ENCODE measurements at regions not wholly inside any gene's neighbourhood (a gene's known extent, or its start where the extent isn't known, plus 50 kb on each side); places are given as distances from the start of the nearest gene placed in this dataset.

GRCh38 chr11:112464949-112465348 is 204.3 kb upstream of the PLET1 start:
- Histone ChIP-seq H2AFZ (ENCODE audit: low read depth) (no peak overlapping the region), H3K27me3 (ENCODE audit: insufficient read depth, low read depth) (no peaks in the 10 kb centered on the region), H4K20me1 (ENCODE audit: insufficient read depth) (no peaks in the 10 kb centered on the region), H3K4me1 (ENCODE audit: low read depth, poor library complexity, severe bottlenecking) (no peaks in the 10 kb centered on the region), H3K4me3 (IDR thresholded peaks at IDR 0.05; ENCODE audit: insufficient read depth, low read depth, low read length) (no peak overlapping the region), H3K79me2 (ENCODE audit: insufficient read depth, low read depth) (no peaks in the 10 kb centered on the region), H3K9ac (no peak overlapping the region), H3K4me2 (no peak overlapping the region), H3K27ac (no peak overlapping the region), H3K36me3 (ENCODE audit: insufficient read depth) (no peaks in the 10 kb centered on the region)
- no peak for TF ChIP-seq CTCF (conservative IDR thresholded peaks at IDR 0.05; ENCODE audit: low read depth, low read length)

DNA sequence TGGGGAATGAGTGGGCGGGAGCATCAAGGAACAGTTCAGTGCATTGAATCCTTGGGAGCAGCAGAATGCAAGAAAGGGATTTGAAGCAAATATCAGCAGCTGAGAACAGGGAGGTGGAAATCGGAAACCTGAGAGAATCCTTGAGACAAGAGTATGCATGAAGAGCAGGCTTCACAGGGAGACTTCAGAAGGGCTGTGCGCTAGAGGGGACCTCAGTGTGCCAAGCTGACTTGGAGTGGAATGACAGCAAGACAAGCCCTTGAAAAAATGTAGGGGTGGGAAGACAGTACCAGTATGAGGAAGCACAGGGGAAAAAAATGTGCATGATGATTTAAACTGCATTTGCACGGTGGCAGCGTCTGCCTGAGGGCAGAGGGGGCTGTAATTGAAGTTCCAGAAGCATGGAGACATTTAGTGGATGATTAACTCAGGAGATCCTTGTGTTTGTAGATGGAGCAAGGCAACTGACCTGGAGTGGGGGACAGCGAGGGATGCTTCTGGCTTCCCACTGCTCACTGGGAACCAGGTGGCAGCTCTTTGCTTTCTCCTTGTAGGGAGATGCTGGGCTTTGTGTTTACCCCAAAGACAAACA is 204.9 kb upstream of the PLET1 start:
- Histone ChIP-seq H3K27ac (no peak overlapping the region), H3K4me2 (no peak overlapping the region), H2AFZ (ENCODE audit: low read depth) (no peak overlapping the region), H3K9ac (no peak overlapping the region), H4K20me1 (ENCODE audit: insufficient read depth) (no peaks in the 10 kb centered on the region), H3K4me1 (ENCODE audit: low read depth, poor library complexity, severe bottlenecking) (no peaks in the 10 kb centered on the region), H3K79me2 (ENCODE audit: insufficient read depth, low read depth) (no peaks in the 10 kb centered on the region), H3K4me3 (IDR thresholded peaks at IDR 0.05; ENCODE audit: insufficient read depth, low read depth, low read length) (no peak overlapping the region), H3K27me3 (ENCODE audit: insufficient read depth, low read depth) (no peaks in the 10 kb centered on the region), H3K36me3 (ENCODE audit: insufficient read depth) (no peaks in the 10 kb centered on the region)
- no peak for TF ChIP-seq CTCF (conservative IDR thresholded peaks at IDR 0.05; ENCODE audit: low read depth, low read length)

GRCh38 chr11:112467721-112468120 is 207.1 kb upstream of the PLET1 start:
- Histone ChIP-seq H3K4me1 (ENCODE audit: low read depth, poor library complexity, severe bottlenecking) (no peaks in the 10 kb centered on the region), H3K27me3 (ENCODE audit: insufficient read depth, low read depth) (no peaks in the 10 kb centered on the region), H4K20me1 (ENCODE audit: insufficient read depth) (no peaks in the 10 kb centered on the region), H3K9ac (no peak overlapping the region), H3K36me3 (ENCODE audit: insufficient read depth) (no peaks in the 10 kb centered on the region), H3K27ac (no peak overlapping the region), H3K4me3 (IDR thresholded peaks at IDR 0.05; ENCODE audit: insufficient read depth, low read depth, low read length) (no peak overlapping the region), H3K79me2 (ENCODE audit: insufficient read depth, low read depth) (no peaks in the 10 kb centered on the region), H3K4me2 (no peak overlapping the region), H2AFZ (ENCODE audit: low read depth) (no peak overlapping the region)
- TF ChIP-seq CTCF (conservative IDR thresholded peaks at IDR 0.05; ENCODE audit: low read depth, low read length) = no peak

DNA sequence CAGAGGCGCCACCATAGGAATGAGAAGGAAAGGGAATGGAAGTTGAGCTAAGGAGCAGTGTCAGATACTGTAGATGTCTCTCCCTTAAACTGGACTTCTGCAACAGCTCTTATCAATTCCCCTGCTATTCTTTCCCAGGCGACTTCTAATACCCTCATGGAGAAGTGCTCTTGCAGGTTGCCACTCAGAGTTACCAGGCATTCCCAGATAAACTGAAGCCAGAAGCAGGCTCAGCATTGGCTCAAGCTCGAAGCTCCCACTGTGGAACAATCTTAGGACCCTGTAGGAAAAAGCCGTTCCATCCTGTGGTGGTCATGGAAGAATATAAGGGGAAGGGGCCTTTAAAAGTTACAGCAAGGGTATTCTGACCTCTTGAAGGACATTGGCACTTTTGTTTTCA is 208.7 kb upstream of the PLET1 start:
- H3K27me3 ChIP-seq (ENCODE audit: insufficient read depth, low read depth) = no peaks in the 10 kb centered on the region
- no peak overlapping the region for H3K9ac ChIP-seq
- TF ChIP-seq CTCF (conservative IDR thresholded peaks at IDR 0.05; ENCODE audit: low read depth, low read length) = no peak
- H3K36me3 ChIP-seq (ENCODE audit: insufficient read depth) = no peaks in the 10 kb centered on the region
- H3K79me2 ChIP-seq (ENCODE audit: insufficient read depth, low read depth) = no peaks in the 10 kb centered on the region
- no peak overlapping the region for H2AFZ ChIP-seq (ENCODE audit: low read depth)
- no peaks in the 10 kb centered on the region for H3K4me1 ChIP-seq (ENCODE audit: low read depth, poor library complexity, severe bottlenecking)
- no peaks in the 10 kb centered on the region for H4K20me1 ChIP-seq (ENCODE audit: insufficient read depth)
- no peak overlapping the region for H3K4me2 ChIP-seq
- no peak overlapping the region for H3K4me3 ChIP-seq (IDR thresholded peaks at IDR 0.05; ENCODE audit: insufficient read depth, low read depth, low read length)
- H3K27ac ChIP-seq = no peak overlapping the region
